Kidney (tissue), 13 donors: ENCODE measurements at regions not wholly inside any gene's neighbourhood (a gene's known extent, or its start where the extent isn't known, plus 50 kb on each side); places are given as distances from the start of the nearest gene placed in this dataset.
"Not testable (repeated sequence)": the region's sequence is repeated elsewhere in the genome, so short reads cannot be mapped to it uniquely, and the experiment has no call there.

Experiments
- DNase-seq, 5 donors: peaks; one replicate each; pipeline ENCODE4 v3.0.0-alpha.2; 2013 to 2020
- FAIRE-seq: peaks from 2 replicates; lab custom pipeline; 2012; peaks lifted over from hg19 to GRCh38; lab: Jason Lieb, UNC
- H3K27ac ChIP-seq, 2 donors: one replicate each; pipeline ENCODE4 v1.7.0; 2013; ENCODE audit warnings: low read depth in 2 of 2, low read length in 2 of 2, inconsistent platforms in 1 of 2
- H3K27me3 ChIP-seq: one replicate; pipeline ENCODE4 v1.7.1; 2013; ENCODE audit warnings: low read length, inconsistent platforms; ENCODE audit not compliant: control insufficient read depth, insufficient read depth
- H3K36me3 ChIP-seq, 3 donors: one replicate each; pipeline versions ENCODE4 v1.7.0 to v1.7.1; 2013; ENCODE audit warnings: low read length in 3 of 3, control low read depth in 1 of 3, inconsistent platforms in 1 of 3; ENCODE audit not compliant: insufficient read depth in 3 of 3, control insufficient read depth in 2 of 3
- H3K4me1 ChIP-seq, 3 donors: one replicate each; pipeline versions ENCODE4 v1.7.0 to v1.7.1; 2013; ENCODE audit warnings: low read length in 3 of 3, inconsistent platforms in 1 of 3, low read depth in 1 of 3; ENCODE audit not compliant: control insufficient read depth in 2 of 3, insufficient read depth in 2 of 3
- H3K4me3 ChIP-seq, 3 donors: one replicate each; pipeline versions ENCODE4 v1.7.0 to v1.8.1; 2013; ENCODE audit warnings: low read length in 3 of 3, control low read depth in 1 of 3, inconsistent platforms in 1 of 3
- H3K9ac ChIP-seq, 3 donors: one replicate each; pipeline versions ENCODE4 v1.7.0 to v1.7.1; 2013; ENCODE audit warnings: low read length in 3 of 3, control low read depth in 1 of 3, inconsistent platforms in 1 of 3
- H3K9me3 ChIP-seq, 3 donors: one replicate each; pipeline versions ENCODE4 v1.7.0 to v1.7.1; 2013; ENCODE audit warnings: low read length in 3 of 3, control low read depth in 1 of 3, inconsistent platforms in 1 of 3; ENCODE audit not compliant: control insufficient read depth in 2 of 3, insufficient read depth in 1 of 3
- intact Hi-C: fragments of 100-400 bp; cut with DNase I; formaldehyde crosslinking; loops from one replicate; pipeline ENCODE4 v1.11.1; 2022
- TF ChIP-seq, protein P1 (sequence below): IDR thresholded peaks from 3 replicates; pipeline ENCODE4 v1.5.1; 2012; ENCODE audit warnings: mild to moderate bottlenecking, moderate library complexity, borderline replicate concordance; ENCODE audit not compliant: insufficient read depth; ENCODE audit errors: extremely low read depth
- donor health status: control.
- donor health status: control.
- donor health status: control.
- donor health status: control.
- donor health status: control.
- donor health status: DM: yes; HTN: yes; CAD: no.
- donor health status: Normal renal cell carcinoma (clear cell type).

GRCh38 chr10:36739884-36740445 is 385.4 kb upstream of the ANKRD30A start:
- Histone ChIP-seq H3K9me3 (no peaks in the 10 kb centered on the region), H3K9ac (no peak overlapping the region), H3K27me3 (no peaks in the 10 kb centered on the region), H3K36me3 (no peaks in the 10 kb centered on the region), H3K4me1 (no peaks in the 10 kb centered on the region), H3K4me3 (no peak overlapping the region), H3K27ac (no peak overlapping the region)
- FAIRE-seq (no peak), DNase-seq (no peak)
- intact Hi-C loops = no loop called here
- TF ChIP-seq, protein P1, sequence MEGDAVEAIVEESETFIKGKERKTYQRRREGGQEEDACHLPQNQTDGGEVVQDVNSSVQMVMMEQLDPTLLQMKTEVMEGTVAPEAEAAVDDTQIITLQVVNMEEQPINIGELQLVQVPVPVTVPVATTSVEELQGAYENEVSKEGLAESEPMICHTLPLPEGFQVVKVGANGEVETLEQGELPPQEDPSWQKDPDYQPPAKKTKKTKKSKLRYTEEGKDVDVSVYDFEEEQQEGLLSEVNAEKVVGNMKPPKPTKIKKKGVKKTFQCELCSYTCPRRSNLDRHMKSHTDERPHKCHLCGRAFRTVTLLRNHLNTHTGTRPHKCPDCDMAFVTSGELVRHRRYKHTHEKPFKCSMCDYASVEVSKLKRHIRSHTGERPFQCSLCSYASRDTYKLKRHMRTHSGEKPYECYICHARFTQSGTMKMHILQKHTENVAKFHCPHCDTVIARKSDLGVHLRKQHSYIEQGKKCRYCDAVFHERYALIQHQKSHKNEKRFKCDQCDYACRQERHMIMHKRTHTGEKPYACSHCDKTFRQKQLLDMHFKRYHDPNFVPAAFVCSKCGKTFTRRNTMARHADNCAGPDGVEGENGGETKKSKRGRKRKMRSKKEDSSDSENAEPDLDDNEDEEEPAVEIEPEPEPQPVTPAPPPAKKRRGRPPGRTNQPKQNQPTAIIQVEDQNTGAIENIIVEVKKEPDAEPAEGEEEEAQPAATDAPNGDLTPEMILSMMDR = no peak

- Histone ChIP-seq H3K27me3 (no peaks in the 10 kb centered on the region), H3K36me3 (no peaks in the 10 kb centered on the region), H3K4me1 (no peaks in the 10 kb centered on the region), H3K9me3 (no peaks in the 10 kb centered on the region), H3K27ac (no peak overlapping the region), H3K4me3 (no peak overlapping the region), H3K9ac (no peak overlapping the region)
- TF ChIP-seq, protein P1 = no peak
- intact Hi-C loops = no loop called here
- FAIRE-seq (no peak), DNase-seq (no peak)
These were observed 386.5 kb upstream of the ANKRD30A start for GRCh38 chr10:36738738-36739431.

DNA sequence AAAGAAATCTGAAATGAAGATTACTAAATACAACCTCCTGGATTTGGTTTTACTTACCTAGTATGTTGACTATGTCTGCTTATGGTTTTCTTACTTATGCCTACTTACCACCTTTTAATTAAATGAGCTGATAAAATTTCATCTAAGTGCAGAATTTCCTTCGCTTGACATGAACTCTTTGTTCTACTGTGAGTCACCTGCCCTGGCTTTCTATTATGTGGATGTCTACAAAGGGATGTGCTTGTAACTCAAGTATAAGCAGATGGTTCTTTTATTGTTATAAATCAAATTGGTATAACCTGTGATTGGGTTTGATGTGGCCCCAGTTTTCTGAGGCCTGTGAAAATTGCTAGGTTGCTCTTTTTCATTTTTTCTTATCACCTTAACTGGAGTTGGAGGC is 389.1 kb upstream of the ANKRD30A start:
- intact Hi-C loops = no loop called here
- no peak for DNase-seq
- FAIRE-seq = no peak

DNA sequence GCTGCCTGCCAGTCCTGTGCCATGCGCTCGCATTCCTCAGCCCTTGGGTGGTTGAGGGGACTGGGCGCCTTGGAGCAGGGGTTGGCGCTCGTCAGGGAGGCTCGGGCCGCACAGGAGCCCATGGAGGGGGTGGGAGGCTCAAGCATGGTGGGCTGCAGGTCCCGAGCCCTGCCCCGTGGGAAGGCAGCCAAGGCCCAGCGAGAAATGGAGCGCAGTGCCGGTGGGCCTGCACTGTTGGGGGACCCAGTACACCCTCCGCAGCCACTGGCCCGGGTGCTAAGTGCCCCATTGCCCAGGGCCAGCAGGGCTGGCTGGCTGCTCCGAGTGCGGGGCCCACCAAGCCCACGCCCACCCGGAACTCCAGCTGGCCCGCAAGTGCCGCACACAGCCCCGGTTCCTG is 390.8 kb upstream of the ANKRD30A start:
- H3K27me3 ChIP-seq, intact Hi-C loops, DNase-seq, H3K9me3 ChIP-seq, H3K4me3 ChIP-seq, H3K9ac ChIP-seq, FAIRE-seq, H3K36me3 ChIP-seq, H3K27ac ChIP-seq, H3K4me1 ChIP-seq: not testable (repeated sequence)

More for the DNA sequence above, 389.1 kb upstream of the ANKRD30A start:
- H3K27me3 ChIP-seq = no peaks in the 10 kb centered on the region
- no peaks in the 10 kb centered on the region for H3K36me3 ChIP-seq
- TF ChIP-seq, protein P1 = no peak
- no peak overlapping the region for H3K4me3 ChIP-seq
- no peaks in the 10 kb centered on the region for H3K9me3 ChIP-seq
- no peak overlapping the region for H3K27ac ChIP-seq
- no peaks in the 10 kb centered on the region for H3K4me1 ChIP-seq
- no peak overlapping the region for H3K9ac ChIP-seq
